Colonic mucosa (tissue), 4 donors: ENCODE measurements at regions not wholly inside any gene's neighbourhood (a gene's known extent, or its start where the extent isn't known, plus 50 kb on each side); places are given as distances from the start of the nearest gene placed in this dataset.

Experiments used
- DNase-seq: peaks from one replicate; pipeline ENCODE4 v3.0.0-alpha.2; 2020
- H3K27ac ChIP-seq: fragments of 200-600 bp; one replicate; pipeline ENCODE4 v1.8.0; 2021
- H3K27me3 ChIP-seq: fragments of 200-600 bp; one replicate; pipeline ENCODE4 v1.8.0; 2021
- H3K36me3 ChIP-seq: fragments of 200-600 bp; one replicate; pipeline ENCODE4 v1.8.0; 2021
- H3K4me1 ChIP-seq: fragments of 200-600 bp; one replicate; pipeline ENCODE4 v1.8.0; 2021; ENCODE audit warnings: mild to moderate bottlenecking
- H3K4me3 ChIP-seq: fragments of 200-600 bp; one replicate; pipeline ENCODE4 v1.8.0; 2021
- H3K9ac ChIP-seq, 2 donors: one replicate each; pipeline ENCODE4 v1.7.0; 2013; ENCODE audit warnings: control low read depth in 2 of 2, low read depth in 2 of 2, low read length in 2 of 2
- H3K9me3 ChIP-seq: fragments of 200-600 bp; one replicate; pipeline ENCODE4 v1.8.0; 2021
- CTCF ChIP-seq: fragments of 200-600 bp; IDR thresholded peaks from one replicate; pipeline ENCODE4 v1.8.0; 2022; ENCODE audit warnings: antibody characterized with exemption, mild to moderate bottlenecking
- intact Hi-C: fragments of 100-400 bp; cut with DNase I; formaldehyde crosslinking; loops from one replicate; pipeline ENCODE4 v1.14.1; 2022
- donor health status: healthy.
- donor health status: DM: no; HTN: no; CAD: no.
- donor health status: DM: no; HTN: no; CAD: no.

- H3K4me3 ChIP-seq: no peak overlapping the region
- no peaks in the 10 kb centered on the region for H3K4me1 ChIP-seq
These were observed 64.4 kb downstream of the DIO2 start for GRCh38 chr14:80146941-80147340.

GRCh38 chr14:80136358-80136757, 74.9 kb downstream of the DIO2 start:
- Histone ChIP-seq H3K27me3 (no peaks in the 10 kb centered on the region), H3K9me3 (no peaks in the 10 kb centered on the region), H3K27ac (no peak overlapping the region), H3K4me1 (no peaks in the 10 kb centered on the region), H3K4me3 (no peak overlapping the region), H3K36me3 (no peaks in the 10 kb centered on the region), H3K9ac (no peak overlapping the region)
- intact Hi-C loops: no loop called here
- DNase-seq: no peak
- no peak for TF ChIP-seq CTCF

More at GRCh38 chr14:80146941-80147340, 64.4 kb downstream of the DIO2 start:
- no peaks in the 10 kb centered on the region for H3K36me3 ChIP-seq
- TF ChIP-seq CTCF: no peak
- no peak overlapping the region for H3K9ac ChIP-seq
- no peak for DNase-seq
- H3K27me3 ChIP-seq: no peaks in the 10 kb centered on the region
- no peaks in the 10 kb centered on the region for H3K9me3 ChIP-seq
- H3K27ac ChIP-seq: no peak overlapping the region
- intact Hi-C loops: no loop called here

GRCh38 chr14:80135305-80136088, 75.8 kb downstream of the DIO2 start:
- H3K9me3 ChIP-seq: no peaks in the 10 kb centered on the region
- no peak overlapping the region for H3K9ac ChIP-seq
- no peaks in the 10 kb centered on the region for H3K27me3 ChIP-seq
- no peak overlapping the region for H3K4me3 ChIP-seq
- intact Hi-C loops: no loop called here
- no peaks in the 10 kb centered on the region for H3K4me1 ChIP-seq
- no peak for DNase-seq
- no peak for TF ChIP-seq CTCF
- H3K36me3 ChIP-seq: no peaks in the 10 kb centered on the region
- no peak overlapping the region for H3K27ac ChIP-seq

GRCh38 chr14:80134321-80134720, 77.0 kb downstream of the DIO2 start:
- no peak for TF ChIP-seq CTCF

GRCh38 chr14:80133457-80133856, 77.8 kb downstream of the DIO2 start:
- Histone ChIP-seq H3K36me3 (no peaks in the 10 kb centered on the region), H3K27ac (no peak overlapping the region), H3K4me3 (no peak overlapping the region), H3K9ac (no peak overlapping the region), H3K9me3 (no peaks in the 10 kb centered on the region), H3K4me1 (no peaks in the 10 kb centered on the region), H3K27me3 (no peaks in the 10 kb centered on the region)
- no peak for DNase-seq
- intact Hi-C loops: no loop called here
- TF ChIP-seq CTCF: no peak

More at GRCh38 chr14:80134321-80134720, 77.0 kb downstream of the DIO2 start:
- Histone ChIP-seq H3K9me3 (no peaks in the 10 kb centered on the region), H3K27me3 (no peaks in the 10 kb centered on the region), H3K4me3 (no peak overlapping the region), H3K9ac (no peak overlapping the region), H3K4me1 (no peaks in the 10 kb centered on the region), H3K36me3 (no peaks in the 10 kb centered on the region), H3K27ac (no peak overlapping the region)
- DNase-seq: no peak
- intact Hi-C loops: no loop called here
